ENCODE measurements at regions not wholly inside any gene's neighbourhood (a gene's known extent, or its start where the extent isn't known, plus 50 kb on each side); places are given as distances from the start of the nearest gene placed in this dataset.

DNA sequence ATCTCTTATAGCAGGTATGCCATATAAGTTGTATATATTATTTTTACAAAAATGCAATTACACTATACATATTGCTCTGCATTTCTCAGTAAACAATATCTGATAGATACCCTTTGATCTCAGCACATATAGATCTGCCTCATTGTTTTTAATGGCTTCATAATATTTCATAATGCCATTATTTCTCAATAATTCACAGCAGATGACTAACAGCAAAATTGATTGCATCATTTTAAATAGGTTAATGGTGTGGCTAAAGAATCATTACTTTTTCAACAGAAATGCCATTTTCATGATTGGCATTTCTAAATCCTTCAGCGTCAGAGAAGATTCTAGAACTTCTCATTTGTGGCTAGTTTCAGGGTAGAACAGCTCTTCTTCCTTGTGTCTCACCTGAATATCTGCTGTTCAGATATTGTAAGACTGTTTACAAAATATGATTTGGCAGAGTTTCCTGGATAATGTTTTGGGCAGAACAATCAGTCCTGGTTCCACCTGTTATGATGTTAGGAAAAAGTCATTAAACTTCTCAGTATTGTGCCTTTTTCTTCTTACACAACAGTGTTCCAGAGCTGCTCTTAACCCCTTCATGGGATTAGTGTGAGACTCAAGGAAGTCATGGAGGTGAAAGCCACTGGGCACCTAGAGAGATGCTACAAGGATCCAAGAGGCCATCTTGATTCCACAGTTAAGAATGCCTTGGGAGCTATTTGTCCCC is 397.6 kb upstream of the THBS1 start:
- TF ChIP-seq ARNTL (CRISPR knock-in tag; IDR thresholded peaks at IDR 0.05; ENCODE audit: borderline replicate concordance, low read depth) (no peak), ZNF565 (CRISPR knock-in tag; conservative IDR thresholded peaks at IDR 0.05; ENCODE audit: low read depth) (no peak), ZFP30 (CRISPR knock-in tag; IDR thresholded peaks at IDR 0.05) (no peak), CSRNP3 (CRISPR knock-in tag; IDR thresholded peaks at IDR 0.05) (no peak), ZC3H10 (CRISPR knock-in tag; IDR thresholded peaks at IDR 0.05) (no peak), GLIS3 (CRISPR knock-in tag; IDR thresholded peaks at IDR 0.05) (no peak), ZNF70 (CRISPR knock-in tag; IDR thresholded peaks at IDR 0.05) (no peak), ZFP3 (CRISPR knock-in tag; IDR thresholded peaks at IDR 0.05) (no peak), SNAI2 (CRISPR knock-in tag; IDR thresholded peaks at IDR 0.05) (no peak), TCF4 (CRISPR knock-in tag; IDR thresholded peaks at IDR 0.05; ENCODE audit: borderline replicate concordance) (no peak), ZNF8 (CRISPR knock-in tag; IDR thresholded peaks at IDR 0.05) (no peak), BACH2 (CRISPR knock-in tag; IDR thresholded peaks at IDR 0.05; ENCODE audit: borderline replicate concordance) (no peak), CREB5 (CRISPR knock-in tag; IDR thresholded peaks at IDR 0.05; ENCODE audit: low read depth) (no peak), CSDC2 (CRISPR knock-in tag; IDR thresholded peaks at IDR 0.05) (no peak), ESRRG (CRISPR knock-in tag; IDR thresholded peaks at IDR 0.05) (no peak), TSHZ2 (CRISPR knock-in tag; IDR thresholded peaks at IDR 0.05) (no peak)
- TF ChIP-seq, protein P1, sequence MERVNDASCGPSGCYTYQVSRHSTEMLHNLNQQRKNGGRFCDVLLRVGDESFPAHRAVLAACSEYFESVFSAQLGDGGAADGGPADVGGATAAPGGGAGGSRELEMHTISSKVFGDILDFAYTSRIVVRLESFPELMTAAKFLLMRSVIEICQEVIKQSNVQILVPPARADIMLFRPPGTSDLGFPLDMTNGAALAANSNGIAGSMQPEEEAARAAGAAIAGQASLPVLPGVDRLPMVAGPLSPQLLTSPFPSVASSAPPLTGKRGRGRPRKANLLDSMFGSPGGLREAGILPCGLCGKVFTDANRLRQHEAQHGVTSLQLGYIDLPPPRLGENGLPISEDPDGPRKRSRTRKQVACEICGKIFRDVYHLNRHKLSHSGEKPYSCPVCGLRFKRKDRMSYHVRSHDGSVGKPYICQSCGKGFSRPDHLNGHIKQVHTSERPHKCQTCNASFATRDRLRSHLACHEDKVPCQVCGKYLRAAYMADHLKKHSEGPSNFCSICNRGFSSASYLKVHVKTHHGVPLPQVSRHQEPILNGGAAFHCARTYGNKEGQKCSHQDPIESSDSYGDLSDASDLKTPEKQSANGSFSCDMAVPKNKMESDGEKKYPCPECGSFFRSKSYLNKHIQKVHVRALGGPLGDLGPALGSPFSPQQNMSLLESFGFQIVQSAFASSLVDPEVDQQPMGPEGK (CRISPR knock-in tag; IDR thresholded peaks at IDR 0.05; ENCODE audit: borderline replicate concordance): no peak
- no peak for ATAC-seq

- no peak for ATAC-seq
- TF ChIP-seq ARNTL (CRISPR knock-in tag; IDR thresholded peaks at IDR 0.05; ENCODE audit: borderline replicate concordance, low read depth): no peak
- no peak for TF ChIP-seq ZNF70 (CRISPR knock-in tag; IDR thresholded peaks at IDR 0.05)
- TF ChIP-seq GLIS3 (CRISPR knock-in tag; IDR thresholded peaks at IDR 0.05): no peak
- no peak for TF ChIP-seq BACH2 (CRISPR knock-in tag; IDR thresholded peaks at IDR 0.05; ENCODE audit: borderline replicate concordance)
- no peak for TF ChIP-seq TCF4 (CRISPR knock-in tag; IDR thresholded peaks at IDR 0.05; ENCODE audit: borderline replicate concordance)
- TF ChIP-seq ZNF565 (CRISPR knock-in tag; conservative IDR thresholded peaks at IDR 0.05; ENCODE audit: low read depth): no peak
- TF ChIP-seq CSRNP3 (CRISPR knock-in tag; IDR thresholded peaks at IDR 0.05): no peak
- TF ChIP-seq ZNF8 (CRISPR knock-in tag; IDR thresholded peaks at IDR 0.05): no peak
- TF ChIP-seq OSR1 (CRISPR knock-in tag; IDR thresholded peaks at IDR 0.05): no peak
- TF ChIP-seq ESRRG (CRISPR knock-in tag; IDR thresholded peaks at IDR 0.05): no peak
- no peak for TF ChIP-seq SNAI2 (CRISPR knock-in tag; IDR thresholded peaks at IDR 0.05)
- no peak for TF ChIP-seq RARB (CRISPR knock-in tag; IDR thresholded peaks at IDR 0.05)
- no peak for TF ChIP-seq POU6F1 (CRISPR knock-in tag; IDR thresholded peaks at IDR 0.05; ENCODE audit: borderline replicate concordance, low read depth)
- no peak for TF ChIP-seq CREB5 (CRISPR knock-in tag; IDR thresholded peaks at IDR 0.05; ENCODE audit: low read depth)
- TF ChIP-seq CSDC2 (CRISPR knock-in tag; IDR thresholded peaks at IDR 0.05): no peak
- TF ChIP-seq ISL1 (CRISPR knock-in tag; IDR thresholded peaks at IDR 0.05): no peak
- TF ChIP-seq, protein P1 (CRISPR knock-in tag; IDR thresholded peaks at IDR 0.05; ENCODE audit: borderline replicate concordance): no peak
- TF ChIP-seq ZFP30 (CRISPR knock-in tag; IDR thresholded peaks at IDR 0.05): no peak
Observed at GRCh38 chr15:39184701-39185390, 396.0 kb upstream of the THBS1 start.
